PC-3 (cell line): ENCODE measurements at regions not wholly inside any gene's neighbourhood (a gene's known extent, or its start where the extent isn't known, plus 50 kb on each side); places are given as distances from the start of the nearest gene placed in this dataset.

Experiments used
- ATAC-seq: fragments of 200-7000 bp; cut with Tn5 transposase; 2 replicates; pipeline ENCODE4 v1.9.1; 2020; ENCODE audit warnings: mild to moderate bottlenecking, moderate library complexity
- BruUV-seq: library from RNA; stranded (reverse); fragments of 400-500 nt; replicated peaks from 2 replicates; lab custom pipeline; 2021; lab: Mats Ljungman, UMichigan
- CTCF ChIA-PET: fragments of 300-600 bp; sonication (Branson Sonifier 250); formaldehyde crosslinking; loops from one replicate; lab custom pipeline; 2022; ENCODE audit warnings: antibody characterized with exemption; lab: Charles Lee
- POLR2A ChIA-PET: fragments of 300-600 bp; sonication (Branson Sonifier 250); formaldehyde crosslinking; loops from one replicate; lab custom pipeline; 2022; ENCODE audit warnings: antibody characterized with exemption; ENCODE audit not compliant: unreplicated experiment; lab: Charles Lee
- DNase-seq: peaks from one replicate; pipeline ENCODE4 v3.0.0-alpha.2; 2015
- H2AFZ ChIP-seq: fragments of 300-600 bp; sonication (generic); 2 replicates; pipeline ENCODE4 v1.6.0; 2016; ENCODE audit warnings: antibody characterized with exemption, low read length
- H3F3A ChIP-seq: fragments of 300-600 bp; sonication (generic); one replicate; pipeline ENCODE4 v1.6.0; 2017; ENCODE audit warnings: antibody characterized with exemption, low read length, control low read depth, mild to moderate bottlenecking; ENCODE audit not compliant: unreplicated experiment
- H3K27ac ChIP-seq: fragments of 300-600 bp; sonication (generic); 2 replicates; pipeline ENCODE4 v1.5.1; 2016; ENCODE audit warnings: mild to moderate bottlenecking, low read length
- H3K27me3 ChIP-seq: fragments of 300-600 bp; sonication (generic); 2 replicates; pipeline ENCODE4 v1.6.1; 2016; ENCODE audit warnings: low read length, mixed read lengths
- H3K36me3 ChIP-seq: fragments of 300-600 bp; sonication (generic); 2 replicates; pipeline ENCODE4 v1.6.1; 2016; ENCODE audit warnings: low read depth, mixed run types, low read length, mixed read lengths
- H3K4me1 ChIP-seq: fragments of 300-600 bp; sonication (generic); 2 replicates; pipeline ENCODE4 v1.5.1; 2016; ENCODE audit warnings: low read length; ENCODE audit not compliant: insufficient read depth
- H3K4me2 ChIP-seq: fragments of 300-600 bp; sonication (generic); 2 replicates; pipeline ENCODE4 v1.6.0; 2016; ENCODE audit warnings: low read length
- H3K4me3 ChIP-seq: fragments of 300-600 bp; sonication (generic); 2 replicates; pipeline ENCODE4 v1.5.1; 2016; ENCODE audit warnings: mild to moderate bottlenecking, low read length, mixed read lengths
- H3K79me2 ChIP-seq: fragments of 300-600 bp; sonication (generic); 2 replicates; pipeline ENCODE4 v1.6.1; 2017; ENCODE audit warnings: low read length, mixed read lengths
- H3K9ac ChIP-seq: fragments of 300-600 bp; sonication (generic); 2 replicates; pipeline ENCODE4 v1.6.0; 2016; ENCODE audit warnings: mild to moderate bottlenecking, low read length
- H3K9me2 ChIP-seq: fragments of 300-600 bp; sonication (generic); replicated peaks from 2 replicates; pipeline ENCODE4 v1.6.1; 2016; ENCODE audit warnings: mixed run types, low read length, mixed read lengths
- H3K9me3 ChIP-seq: fragments of 300-600 bp; sonication (generic); 2 replicates; pipeline ENCODE4 v1.6.1; 2016; ENCODE audit warnings: low read length, mixed read lengths
- H4K20me1 ChIP-seq: fragments of 300-600 bp; sonication (generic); 2 replicates; pipeline ENCODE4 v1.6.1; 2016; ENCODE audit warnings: low read length, mixed read lengths
- EZH2 ChIP-seq: fragments of 300-600 bp; sonication (generic); IDR thresholded peaks from one replicate; pipeline ENCODE4 v1.6.1; 2017; ENCODE audit warnings: antibody characterized with exemption, mild to moderate bottlenecking, low read length; ENCODE audit not compliant: unreplicated experiment
- EZH2phosphoT487 ChIP-seq: fragments of 300-600 bp; sonication (generic); IDR thresholded peaks from 2 replicates; pipeline ENCODE4 v1.6.1; 2018; ENCODE audit warnings: mild to moderate bottlenecking, antibody characterized with exemption, low read length, borderline replicate concordance
- intact Hi-C: fragments of 100-400 bp; cut with micrococcal nuclease; formaldehyde crosslinking; loops from 2 replicates; pipeline ENCODE4 v1.9.0; 2023
- TF ChIP-seq, protein P1 (sequence below): fragments of 300-600 bp; sonication (generic); conservative IDR thresholded peaks from 2 replicates; pipeline ENCODE4 v1.5.1; 2017; ENCODE audit warnings: antibody characterized with exemption, low read depth, mild to moderate bottlenecking, low read length

GRCh38 chr5:159777049-159777660 is 139.1 kb upstream of the ADRA1B start:
- ATAC-seq (no peak), DNase-seq (peak; percentile 31)
- H3K79me2 ChIP-seq = no peaks in the 10 kb centered on the region
- ChIA-PET POLR2A (no interaction called here), CTCF (no interaction called here)
- no peak overlapping the region for H3K9ac ChIP-seq
- intact Hi-C loops = no loop called here
- H3K9me3 ChIP-seq = no peaks in the 10 kb centered on the region
- H3K27ac ChIP-seq = no peak overlapping the region
- no TSS peak for BruUV-seq
- peaks cover 54% of the 10 kb centered on the region for H3K4me1 ChIP-seq
- H4K20me1 ChIP-seq = no peaks in the 10 kb centered on the region
- H3K4me2 ChIP-seq = no peak overlapping the region
- no peaks in the 10 kb centered on the region for H3F3A ChIP-seq
- TF ChIP-seq EZH2phosphoT487 = no peak
- TF ChIP-seq, protein P1, sequence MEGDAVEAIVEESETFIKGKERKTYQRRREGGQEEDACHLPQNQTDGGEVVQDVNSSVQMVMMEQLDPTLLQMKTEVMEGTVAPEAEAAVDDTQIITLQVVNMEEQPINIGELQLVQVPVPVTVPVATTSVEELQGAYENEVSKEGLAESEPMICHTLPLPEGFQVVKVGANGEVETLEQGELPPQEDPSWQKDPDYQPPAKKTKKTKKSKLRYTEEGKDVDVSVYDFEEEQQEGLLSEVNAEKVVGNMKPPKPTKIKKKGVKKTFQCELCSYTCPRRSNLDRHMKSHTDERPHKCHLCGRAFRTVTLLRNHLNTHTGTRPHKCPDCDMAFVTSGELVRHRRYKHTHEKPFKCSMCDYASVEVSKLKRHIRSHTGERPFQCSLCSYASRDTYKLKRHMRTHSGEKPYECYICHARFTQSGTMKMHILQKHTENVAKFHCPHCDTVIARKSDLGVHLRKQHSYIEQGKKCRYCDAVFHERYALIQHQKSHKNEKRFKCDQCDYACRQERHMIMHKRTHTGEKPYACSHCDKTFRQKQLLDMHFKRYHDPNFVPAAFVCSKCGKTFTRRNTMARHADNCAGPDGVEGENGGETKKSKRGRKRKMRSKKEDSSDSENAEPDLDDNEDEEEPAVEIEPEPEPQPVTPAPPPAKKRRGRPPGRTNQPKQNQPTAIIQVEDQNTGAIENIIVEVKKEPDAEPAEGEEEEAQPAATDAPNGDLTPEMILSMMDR = no peak
- H3K9me2 ChIP-seq = no peaks in the 10 kb centered on the region
- no peaks in the 10 kb centered on the region for H3K27me3 ChIP-seq
- H2AFZ ChIP-seq = no peak overlapping the region
- H3K36me3 ChIP-seq = no peaks in the 10 kb centered on the region
- no peak overlapping the region for H3K4me3 ChIP-seq

- intact Hi-C loops = no loop called here
- Histone ChIP-seq H3K4me1 (peaks cover 42% of the 10 kb centered on the region), H3K9me3 (no peaks in the 10 kb centered on the region), H3K36me3 (no peaks in the 10 kb centered on the region), H3K9ac (no peak overlapping the region), H3K79me2 (no peaks in the 10 kb centered on the region), H3K9me2 (no peaks in the 10 kb centered on the region), H3F3A (no peaks in the 10 kb centered on the region), H4K20me1 (no peaks in the 10 kb centered on the region), H3K27me3 (no peaks in the 10 kb centered on the region), H3K4me2 (peak overlapping the region; percentile 28), H3K4me3 (no peak overlapping the region), H2AFZ (no peak overlapping the region), H3K27ac (peak overlapping the region; percentile 12; the same call in 1 of the 2 replicates)
- POLR2A ChIA-PET = no interaction called here
- DNase-seq (no peak), ATAC-seq (no peak)
- TF ChIP-seq EZH2phosphoT487 (no peak), EZH2 (no peak)
- TF ChIP-seq, protein P1 = no peak
- CTCF ChIA-PET = no interaction called here
- no TSS peak for BruUV-seq
These were observed 136.8 kb upstream of the ADRA1B start for GRCh38 chr5:159779481-159779880.

- H3K79me2 ChIP-seq = no peaks in the 10 kb centered on the region
- H3K9ac ChIP-seq = no peak overlapping the region
- H3K4me3 ChIP-seq = no peak overlapping the region
- no peak overlapping the region for H3K4me2 ChIP-seq
- TF ChIP-seq EZH2 = no peak
- TF ChIP-seq, protein P1 = no peak
- no peak for TF ChIP-seq EZH2phosphoT487
- peaks cover 45% of the 10 kb centered on the region for H3K4me1 ChIP-seq
- H3K9me3 ChIP-seq = no peaks in the 10 kb centered on the region
- no peak overlapping the region for H2AFZ ChIP-seq
- ChIA-PET POLR2A (no interaction called here), CTCF (no interaction called here)
- H3K27me3 ChIP-seq = no peaks in the 10 kb centered on the region
- H3F3A ChIP-seq = no peaks in the 10 kb centered on the region
- DNase-seq (no peak), ATAC-seq (no peak)
- no peaks in the 10 kb centered on the region for H3K9me2 ChIP-seq
- intact Hi-C loops = no loop called here
- H3K27ac ChIP-seq = no peak overlapping the region
- no peaks in the 10 kb centered on the region for H3K36me3 ChIP-seq
- no TSS peak for BruUV-seq
- no peaks in the 10 kb centered on the region for H4K20me1 ChIP-seq
These were observed 136.0 kb upstream of the ADRA1B start for GRCh38 chr5:159780246-159780645.
